GM12878 (cell line): ENCODE measurements at regions not wholly inside any gene's neighbourhood (a gene's known extent, or its start where the extent isn't known, plus 50 kb on each side); places are given as distances from the start of the nearest gene placed in this dataset.
"Not testable (repeated sequence)": the region's sequence is repeated elsewhere in the genome, so short reads cannot be mapped to it uniquely, and the experiment has no call there.

Experiments used
- ATAC-seq: fragments of 200-7000 bp; cut with Tn5 transposase; 3 replicates; pipeline ENCODE4 v1.9.1; 2020; ENCODE audit warnings: mild to moderate bottlenecking, moderate library complexity
- BruUV-seq: library from RNA; stranded (reverse); fragments of 400-500 nt; replicated peaks from 2 replicates; lab custom pipeline; 2021; lab: Mats Ljungman, UMichigan
- CTCF ChIA-PET: fragments of 300-600 bp; sonication (Branson Sonifier 250); formaldehyde crosslinking; extraction: SDS; loops from one replicate; lab custom pipeline; 2021; ENCODE audit warnings: inconsistent platforms; lab: Yijun Ruan, JAX
- POLR2A ChIA-PET: fragments of 350-600 bp; formaldehyde crosslinking; extraction: SDS; loops from one replicate; lab custom pipeline; 2021; ENCODE audit warnings: inconsistent platforms; lab: Charles Lee
- RAD21 ChIA-PET: fragments of 300-600 bp; sonication (Branson Sonifier 250); formaldehyde crosslinking; loops from one replicate; lab custom pipeline; 2023; ENCODE audit warnings: antibody characterized with exemption; ENCODE audit not compliant: unreplicated experiment; lab: Charles Lee
- SMC1A ChIA-PET: fragments of 300-600 bp; sonication (Branson Sonifier 250); formaldehyde crosslinking; loops from one replicate; lab custom pipeline; 2023; ENCODE audit not compliant: unreplicated experiment, uncharacterized antibody; lab: Charles Lee
- DNase-seq: peaks from one replicate; pipeline ENCODE4 v3.0.0-alpha.2; 2011; ENCODE audit warnings: low read depth, low spot score
- FAIRE-seq: peaks from 3 replicates; lab custom pipeline; 2011; peaks lifted over from hg19 to GRCh38; lab: Jason Lieb, UNC
- H2AFZ ChIP-seq: 2 replicates; pipeline ENCODE4 v1.6.0; 2011; ENCODE audit warnings: low read depth, low read length, control low read depth; ENCODE audit not compliant: control insufficient read depth
- H3K27ac ChIP-seq: 2 replicates; pipeline ENCODE4 v1.5.1; 2011; ENCODE audit warnings: control low read depth; ENCODE audit not compliant: control insufficient read depth, insufficient read depth
- H3K27me3 ChIP-seq, 2 experiments: replicated peaks in 1 of 2; 2 replicates each; pipeline versions ENCODE4 v1.6.0 to v1.6.1; 2011; ENCODE audit warnings: low read length in 1 of 2; ENCODE audit not compliant: control insufficient read depth in 2 of 2, insufficient read depth in 2 of 2
- H3K36me3 ChIP-seq, 2 experiments: 2 replicates each; pipeline ENCODE4 v1.5.1; 2011; ENCODE audit warnings: low read length in 1 of 2; ENCODE audit not compliant: control insufficient read depth in 2 of 2, insufficient read depth in 2 of 2
- H3K4me1 ChIP-seq: 2 replicates; pipeline ENCODE4 v1.6.1; 2011; ENCODE audit warnings: mild to moderate bottlenecking, low read length, moderate library complexity, mixed read lengths; ENCODE audit not compliant: control insufficient read depth, insufficient read depth
- H3K4me2 ChIP-seq: 2 replicates; pipeline ENCODE4 v1.6.0; 2011; ENCODE audit warnings: control low read depth; ENCODE audit not compliant: control insufficient read depth, insufficient read depth
- H3K4me3 ChIP-seq: fragments of 200-600 bp; sonication (generic); 2 replicates; pipeline ENCODE4 v1.5.1; 2016
- H3K79me2 ChIP-seq: 2 replicates; pipeline ENCODE4 v1.6.0; 2011; ENCODE audit warnings: low read length; ENCODE audit not compliant: control insufficient read depth, insufficient read depth
- H3K9ac ChIP-seq: 2 replicates; pipeline ENCODE4 v1.8.0; 2011; ENCODE audit warnings: low read length, control low read depth, mixed read lengths; ENCODE audit not compliant: control insufficient read depth, insufficient read depth
- H3K9me3 ChIP-seq: replicated peaks from 3 replicates; pipeline ENCODE4 v1.5.1; 2011; ENCODE audit warnings: mild to moderate bottlenecking, low read length; ENCODE audit not compliant: control insufficient read depth, insufficient read depth
- H4K20me1 ChIP-seq: 2 replicates; pipeline ENCODE4 v1.6.0; 2011; ENCODE audit not compliant: control insufficient read depth, insufficient read depth
- WGBS: methylation state at CpG from one replicate; pipeline ENCODE4 v1.1.6; 2016; ENCODE audit warnings: low lambda C conversion rate; ENCODE audit not compliant: insufficient replicate concordance, insufficient coverage; ENCODE audit errors: missing lambda C conversion rate; 5-methylcytosine and 5-hydroxymethylcytosine counted together
- in situ Hi-C: fragments of 300-500 bp; cut with MboI; formaldehyde crosslinking; loops from 9 replicates; pipeline ENCODE4 v1.14.3; 2018; ENCODE audit warnings: mixed read lengths
- intact Hi-C: fragments of 100-400 bp; cut with micrococcal nuclease; formaldehyde crosslinking; loops from one replicate; pipeline ENCODE4 v1.14.2; 2022; ENCODE audit not compliant: unreplicated experiment
- TF ChIP-seq, protein P1 (sequence below), 3 experiments: IDR thresholded peaks in 2 of 3; conservative IDR thresholded peaks in 1 of 3; 2 replicates each; pipeline ENCODE4 v1.5.1; 2011; ENCODE audit warnings: low read depth in 3 of 3, low read length in 3 of 3, mild to moderate bottlenecking in 3 of 3, control low read depth in 2 of 3, moderate library complexity in 2 of 3, inconsistent platforms in 1 of 3, mixed read lengths in 1 of 3; ENCODE audit not compliant: control insufficient read depth in 2 of 3, insufficient read depth in 1 of 3; ENCODE audit errors: extremely low read depth in 1 of 3

DNA sequence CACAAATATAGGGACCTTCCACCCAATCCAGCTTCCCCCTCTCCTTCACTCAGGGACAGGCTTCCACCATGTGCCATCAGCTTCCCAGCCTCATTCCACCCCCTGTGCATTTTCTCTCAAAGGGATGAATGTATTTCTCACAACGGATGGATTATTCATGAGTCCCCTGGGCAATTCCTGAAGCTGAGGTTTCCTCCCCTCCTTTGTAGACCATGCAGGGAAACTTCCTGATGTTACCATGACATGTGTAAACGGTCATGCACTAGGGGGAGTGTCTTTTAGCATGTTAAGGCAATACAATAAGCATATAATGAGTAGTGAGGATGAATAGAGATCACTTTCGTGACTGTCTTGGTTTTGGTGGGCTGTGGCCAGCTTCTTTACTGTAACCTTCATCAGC, 706.8 kb downstream of the TMEM121 start:
- intact Hi-C loops, H3K27me3 ChIP-seq, H3K36me3 ChIP-seq, ATAC-seq, FAIRE-seq, in situ Hi-C loops, POLR2A ChIA-PET, H3K4me2 ChIP-seq, H3K79me2 ChIP-seq, H3K9me3 ChIP-seq, H3K9ac ChIP-seq, H3K4me1 ChIP-seq, H3K27ac ChIP-seq, DNase-seq, H4K20me1 ChIP-seq, BruUV-seq, H3K4me3 ChIP-seq, RAD21 ChIA-PET, H2AFZ ChIP-seq: not testable (repeated sequence)
- CTCF ChIA-PET: interaction anchor here (1.4 kb wide), 1 partner anchor 139 kb away, joined by 3 read pairs; no protein-coding TSS in a partner anchor
- SMC1A ChIA-PET: interaction anchor here (1.0 kb wide), 1 partner anchor 9 kb away, joined by 4 read pairs; no protein-coding TSS in a partner anchor
- WGBS: 0% methylated on average over 3 of the region's 3 CpGs

DNA sequence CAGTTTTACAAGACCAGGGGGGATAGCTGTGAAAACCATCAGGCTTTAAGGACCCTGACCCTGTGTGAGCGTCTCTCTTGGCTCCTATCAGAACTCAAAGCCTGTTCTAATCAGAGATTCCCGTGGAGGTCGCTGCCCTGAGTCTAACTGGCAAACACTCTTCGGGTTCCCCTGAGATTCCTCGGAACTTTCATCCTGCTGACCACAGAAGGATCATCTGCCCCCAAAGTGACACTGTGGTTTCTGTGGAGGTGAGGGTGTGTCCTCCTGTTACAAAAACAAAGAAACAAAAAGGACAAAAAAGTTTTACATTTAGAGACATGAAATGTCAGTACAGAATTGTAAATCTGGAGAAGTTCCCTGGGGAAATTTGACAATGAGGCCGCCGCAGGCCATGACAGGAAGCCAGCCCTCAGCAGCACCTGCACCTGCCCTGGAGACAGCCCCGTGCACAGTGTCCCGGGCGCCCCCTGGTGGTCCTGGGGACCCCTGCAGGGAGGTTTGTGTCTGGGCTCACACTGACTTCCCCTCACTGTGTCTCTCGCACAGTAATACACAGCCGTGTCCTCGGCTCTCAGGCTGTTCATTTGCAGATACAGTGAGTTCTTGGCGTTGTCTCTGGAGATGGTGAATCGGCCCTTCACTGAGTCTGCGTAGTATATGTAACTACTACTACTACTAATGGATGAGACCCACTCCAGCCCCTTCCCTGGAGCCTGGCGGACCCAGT, 708.3 kb downstream of the TMEM121 start:
- intact Hi-C loops, in situ Hi-C loops, SMC1A ChIA-PET, H3K79me2 ChIP-seq, RAD21 ChIA-PET, H2AFZ ChIP-seq, H3K4me3 ChIP-seq, H3K9ac ChIP-seq, H3K4me2 ChIP-seq, H3K9me3 ChIP-seq, POLR2A ChIA-PET, H4K20me1 ChIP-seq, H3K27ac ChIP-seq, H3K27me3 ChIP-seq, H3K36me3 ChIP-seq, H3K4me1 ChIP-seq, ATAC-seq, DNase-seq, BruUV-seq, FAIRE-seq: not testable (repeated sequence)
- TF ChIP-seq, protein P1, sequence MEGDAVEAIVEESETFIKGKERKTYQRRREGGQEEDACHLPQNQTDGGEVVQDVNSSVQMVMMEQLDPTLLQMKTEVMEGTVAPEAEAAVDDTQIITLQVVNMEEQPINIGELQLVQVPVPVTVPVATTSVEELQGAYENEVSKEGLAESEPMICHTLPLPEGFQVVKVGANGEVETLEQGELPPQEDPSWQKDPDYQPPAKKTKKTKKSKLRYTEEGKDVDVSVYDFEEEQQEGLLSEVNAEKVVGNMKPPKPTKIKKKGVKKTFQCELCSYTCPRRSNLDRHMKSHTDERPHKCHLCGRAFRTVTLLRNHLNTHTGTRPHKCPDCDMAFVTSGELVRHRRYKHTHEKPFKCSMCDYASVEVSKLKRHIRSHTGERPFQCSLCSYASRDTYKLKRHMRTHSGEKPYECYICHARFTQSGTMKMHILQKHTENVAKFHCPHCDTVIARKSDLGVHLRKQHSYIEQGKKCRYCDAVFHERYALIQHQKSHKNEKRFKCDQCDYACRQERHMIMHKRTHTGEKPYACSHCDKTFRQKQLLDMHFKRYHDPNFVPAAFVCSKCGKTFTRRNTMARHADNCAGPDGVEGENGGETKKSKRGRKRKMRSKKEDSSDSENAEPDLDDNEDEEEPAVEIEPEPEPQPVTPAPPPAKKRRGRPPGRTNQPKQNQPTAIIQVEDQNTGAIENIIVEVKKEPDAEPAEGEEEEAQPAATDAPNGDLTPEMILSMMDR (IDR thresholded peaks at IDR 0.05 in 2 of 3, conservative IDR thresholded peaks at IDR 0.05 in 1 of 3; ENCODE audit: control insufficient read depth in 2 of 3, extremely low read depth in 1 of 3, insufficient read depth in 1 of 3, low read depth in 3 of 3, low read length in 3 of 3): peak in 1 of 3 experiments; percentile 33; a peak in 1 of 6 replicates
- CTCF ChIA-PET: interaction anchor here (0.6 to 1.4 kb wide), 4 partner anchors 13 to 305 kb away, joined by 3 to 4 read pairs (median 3); no protein-coding TSS in a partner anchor
- WGBS: 14% methylated on average over 13 of the region's 17 CpGs
